ENCODE measurements at regions not wholly inside any gene's neighbourhood (a gene's known extent, or its start where the extent isn't known, plus 50 kb on each side); places are given as distances from the start of the nearest gene placed in this dataset.

DNA sequence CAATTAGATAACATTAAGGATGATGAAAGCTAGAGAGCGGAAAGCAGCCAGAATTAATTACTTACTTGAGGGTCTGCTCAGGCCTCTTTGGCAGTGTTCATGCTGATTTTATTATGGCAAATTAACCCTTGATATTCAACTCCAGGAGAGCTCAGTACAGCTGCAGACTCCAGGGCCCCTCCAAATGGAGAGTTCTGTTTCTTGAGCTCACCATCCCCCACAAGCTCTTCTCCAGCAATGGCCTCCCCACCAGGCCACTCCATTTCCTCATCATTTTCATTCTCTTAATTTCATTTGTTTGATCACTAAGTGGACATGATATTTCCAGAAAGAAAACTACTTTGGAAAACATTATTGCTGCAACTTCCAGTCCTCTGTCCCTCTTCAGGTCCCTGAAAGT is 513.3 kb upstream of the NOX3 start:
- TF ChIP-seq GATA2 (IDR thresholded peaks at IDR 0.05; ENCODE audit: low read depth, low read length) (no peak), GATA3 (IDR thresholded peaks at IDR 0.05; ENCODE audit: low read depth, low read length) (no peak)
